ENCODE measurements at regions not wholly inside any gene's neighbourhood (a gene's known extent, or its start where the extent isn't known, plus 50 kb on each side); places are given as distances from the start of the nearest gene placed in this dataset.

- TF ChIP-seq CTCF (IDR thresholded peaks at IDR 0.05) (no peak), POLR2AphosphoS5 (IDR thresholded peaks at IDR 0.05) (no peak), POLR2A (IDR thresholded peaks at IDR 0.05) (no peak)
Measured at GRCh38 chr14:82661258-82661657, 1127.6 kb upstream of the SEL1L start.

Data from prostate gland (tissue), 2 donors.